WERI-Rb-1 (cell line): ENCODE measurements at regions not wholly inside any gene's neighbourhood (a gene's known extent, or its start where the extent isn't known, plus 50 kb on each side); places are given as distances from the start of the nearest gene placed in this dataset.

Source experiments
- DNase-seq: peaks from one replicate; pipeline ENCODE4 v3.0.0-alpha.2; 2020
- H3K27ac ChIP-seq: fragments of 250-450 bp; sonication (Bioruptor Pico); 2 replicates; pipeline ENCODE4 v1.5.1; 2020; ENCODE audit warnings: mild to moderate bottlenecking, moderate library complexity
- H3K27me3 ChIP-seq: fragments of 250-450 bp; sonication (Bioruptor Pico); 2 replicates; pipeline ENCODE4 v1.5.1; 2021; ENCODE audit warnings: mild to moderate bottlenecking, low read depth, moderate library complexity; ENCODE audit not compliant: insufficient read depth, severe bottlenecking
- H3K36me3 ChIP-seq: fragments of 250-450 bp; sonication (Bioruptor Pico); 2 replicates; pipeline ENCODE4 v1.5.1; 2020; ENCODE audit warnings: mild to moderate bottlenecking, moderate library complexity
- H3K4me3 ChIP-seq: 2 replicates; pipeline ENCODE4 v1.5.1; 2011; ENCODE audit warnings: low read depth, mild to moderate bottlenecking, control low read depth, low read length
- H3K9me3 ChIP-seq: fragments of 250-450 bp; sonication (Bioruptor Pico); 2 replicates; pipeline ENCODE4 v1.5.1; 2021; ENCODE audit warnings: mild to moderate bottlenecking, moderate library complexity; ENCODE audit not compliant: severe bottlenecking
- CTCF ChIP-seq: IDR thresholded peaks from 2 replicates; pipeline ENCODE4 v1.5.1; 2011; ENCODE audit warnings: low read depth, mild to moderate bottlenecking, control low read depth, inconsistent platforms, low read length

GRCh38 chr6:100987556-100987955 lies 106.4 kb upstream of the ASCC3 start:
- Histone ChIP-seq H3K4me3 (no peak overlapping the region), H3K27me3 (no peaks in the 10 kb centered on the region), H3K36me3 (no peaks in the 10 kb centered on the region), H3K9me3 (no peaks in the 10 kb centered on the region), H3K27ac (no peak overlapping the region)
- no peak for TF ChIP-seq CTCF
- no peak for DNase-seq

- no peak for TF ChIP-seq CTCF
- H3K27ac ChIP-seq, result no peak overlapping the region
- no peaks in the 10 kb centered on the region for H3K27me3 ChIP-seq
- DNase-seq, result no peak
- no peaks in the 10 kb centered on the region for H3K9me3 ChIP-seq
- no peaks in the 10 kb centered on the region for H3K36me3 ChIP-seq
- H3K4me3 ChIP-seq, result no peak overlapping the region
Measured at GRCh38 chr6:100988391-100988984, 107.4 kb upstream of the ASCC3 start.

- Histone ChIP-seq H3K4me3 (no peak overlapping the region), H3K9me3 (no peaks in the 10 kb centered on the region), H3K27ac (no peak overlapping the region), H3K36me3 (no peaks in the 10 kb centered on the region), H3K27me3 (no peaks in the 10 kb centered on the region)
- TF ChIP-seq CTCF, result no peak
- no peak for DNase-seq
Measured at GRCh38 chr6:100990070-100990469, 108.9 kb upstream of the ASCC3 start.

GRCh38 chr6:100996409-100996808 lies 115.3 kb upstream of the ASCC3 start:
- no peak for DNase-seq
- H3K36me3 ChIP-seq, result no peaks in the 10 kb centered on the region

GRCh38 chr6:100998111-100998510 lies 117.0 kb upstream of the ASCC3 start:
- no peak for DNase-seq
- no peaks in the 10 kb centered on the region for H3K9me3 ChIP-seq
- H3K36me3 ChIP-seq, result no peaks in the 10 kb centered on the region
- TF ChIP-seq CTCF, result no peak
- H3K27ac ChIP-seq, result no peak overlapping the region
- no peak overlapping the region for H3K4me3 ChIP-seq
- no peaks in the 10 kb centered on the region for H3K27me3 ChIP-seq

More at GRCh38 chr6:100996409-100996808, 115.3 kb upstream of the ASCC3 start:
- Histone ChIP-seq H3K27me3 (no peaks in the 10 kb centered on the region), H3K9me3 (no peaks in the 10 kb centered on the region), H3K27ac (no peak overlapping the region), H3K4me3 (no peak overlapping the region)
- TF ChIP-seq CTCF, result no peak

- no peaks in the 10 kb centered on the region for H3K36me3 ChIP-seq
- no peak for DNase-seq
- no peak overlapping the region for H3K27ac ChIP-seq
- H3K9me3 ChIP-seq, result no peaks in the 10 kb centered on the region
- no peak overlapping the region for H3K4me3 ChIP-seq
- TF ChIP-seq CTCF, result no peak
- no peaks in the 10 kb centered on the region for H3K27me3 ChIP-seq
Measured at GRCh38 chr6:100999034-100999597, 118.0 kb upstream of the ASCC3 start.
